HCT116 (cell line): ENCODE measurements at regions not wholly inside any gene's neighbourhood (a gene's known extent, or its start where the extent isn't known, plus 50 kb on each side); places are given as distances from the start of the nearest gene placed in this dataset.

Experiments used
- ATAC-seq: fragments of 200-7000 bp; cut with Tn5 transposase; 2 replicates; pipeline ENCODE4 v1.9.1; 2020; ENCODE audit warnings: mild to moderate bottlenecking, moderate library complexity
- BruUV-seq: library from RNA; stranded (reverse); fragments of 400-500 nt; replicated peaks from 2 replicates; lab custom pipeline; 2021; lab: Mats Ljungman, UMichigan
- CTCF ChIA-PET: fragments of 300-600 bp; sonication (Branson Sonifier 250); formaldehyde crosslinking; loops from one replicate; lab custom pipeline; 2021; ENCODE audit warnings: antibody characterized with exemption; lab: Charles Lee
- POLR2A ChIA-PET: fragments of 300-600, 350-600 bp; sonication (Branson Sonifier 250); formaldehyde crosslinking; loops from one replicate; lab custom pipeline; 2021; ENCODE audit warnings: antibody characterized with exemption; lab: Charles Lee
- RAD21 ChIA-PET, 2 experiments: fragments of 300-600 bp; sonication (Branson Sonifier 250); formaldehyde crosslinking; loops; one replicate each; lab custom pipeline; 2023; ENCODE audit warnings: low total read pairs in 2 of 2; ENCODE audit not compliant: uncharacterized antibody in 2 of 2, unreplicated experiment in 2 of 2, low non-redundant PET in 1 of 2; lab: Charles Lee
- DNase-seq: peaks from one replicate; pipeline ENCODE4 v3.0.0-alpha.2; 2010; ENCODE audit warnings: low read depth, low spot score
- H2AFZ ChIP-seq: fragments of 200-600 bp; shearing (Covaris generic), sonication (generic); 2 replicates; pipeline ENCODE4 v1.6.1; 2017; ENCODE audit warnings: low read depth, mixed run types, mixed read lengths, antibody characterized with exemption, low read length; ENCODE audit not compliant: poor library complexity, severe bottlenecking
- H3K27ac ChIP-seq: 2 replicates; pipeline ENCODE4 v1.5.1; 2012; ENCODE audit warnings: low read depth, low read length
- H3K27me3 ChIP-seq: fragments of 200-600 bp; sonication (generic); 2 replicates; pipeline ENCODE4 v1.6.1; 2016; ENCODE audit warnings: mixed run types, low read length, mixed read lengths; ENCODE audit not compliant: insufficient read depth
- H3K36me3 ChIP-seq, 2 experiments: fragments of 200-500 bp in 1 of 2; fragments of 200-600 bp in 1 of 2; sonication (Bioruptor generic) in 1 of 2; sonication (generic) in 1 of 2; 2 replicates each; pipeline versions ENCODE4 v1.5.1 to v1.6.1; 2014 to 2016; ENCODE audit warnings: low read length in 2 of 2, inconsistent platforms in 1 of 2, mixed read lengths in 1 of 2, mixed run types in 1 of 2; ENCODE audit not compliant: insufficient read depth in 2 of 2, control insufficient read depth in 1 of 2
- H3K4me1 ChIP-seq, 2 experiments: fragments of 200-600 bp in 1 of 2; sonication (generic) in 1 of 2; 2 replicates each; pipeline versions ENCODE4 v1.5.1 to v1.6.1; 2012 to 2017; ENCODE audit warnings: low read length in 2 of 2, inconsistent platforms in 1 of 2, mild to moderate bottlenecking in 1 of 2, mixed read lengths in 1 of 2, mixed run types in 1 of 2, moderate library complexity in 1 of 2; ENCODE audit not compliant: insufficient read depth in 2 of 2, control insufficient read depth in 1 of 2
- H3K4me2 ChIP-seq: fragments of 200-600 bp; sonication (generic); 2 replicates; pipeline ENCODE4 v1.6.1; 2017; ENCODE audit warnings: mixed run types, low read length, mixed read lengths
- H3K4me3 ChIP-seq, 2 experiments: fragments of 200-600 bp in 1 of 2; sonication (generic) in 1 of 2; replicated peaks in 1 of 2; 2 replicates each; pipeline ENCODE4 v1.5.1; 2011 to 2016; ENCODE audit warnings: low read length in 2 of 2, control low read depth in 1 of 2, low read depth in 1 of 2, mild to moderate bottlenecking in 1 of 2, mixed read lengths in 1 of 2, mixed run types in 1 of 2
- H3K79me2 ChIP-seq: fragments of 200-600 bp; sonication (generic); 2 replicates; pipeline ENCODE4 v1.6.1; 2017; ENCODE audit warnings: mild to moderate bottlenecking, mixed run types, low read length, moderate library complexity, mixed read lengths; ENCODE audit not compliant: insufficient read depth
- H3K9ac ChIP-seq: fragments of 200-600 bp; sonication (generic); 2 replicates; pipeline ENCODE4 v1.6.1; 2016; ENCODE audit warnings: low read length, mixed read lengths
- H3K9me2 ChIP-seq: fragments of 200-600 bp; sonication (generic), shearing (Covaris generic); 2 replicates; pipeline ENCODE4 v1.6.1; 2017; ENCODE audit warnings: mixed run types, mild to moderate bottlenecking, moderate library complexity; ENCODE audit not compliant: insufficient read depth
- H3K9me3 ChIP-seq, 2 experiments: fragments of 200-500 bp in 1 of 2; fragments of 200-600 bp in 1 of 2; sonication (Bioruptor generic) in 1 of 2; sonication (generic) in 1 of 2; 2 replicates each; pipeline ENCODE4 v1.6.1; 2014 to 2017; ENCODE audit warnings: low read length in 2 of 2, mixed read lengths in 2 of 2, inconsistent platforms in 1 of 2, low read depth in 1 of 2, mild to moderate bottlenecking in 1 of 2, mixed run types in 1 of 2, moderate library complexity in 1 of 2; ENCODE audit not compliant: control insufficient read depth in 1 of 2, insufficient read depth in 1 of 2
- H4K20me1 ChIP-seq: fragments of 200-600 bp; sonication (generic), shearing (Covaris generic); 2 replicates; pipeline ENCODE4 v1.6.1; 2017; ENCODE audit warnings: mixed run types, mild to moderate bottlenecking, moderate library complexity; ENCODE audit not compliant: insufficient read depth
- ATF3 ChIP-seq: IDR thresholded peaks from 2 replicates; pipeline ENCODE4 v1.6.1; 2012
- CBX3 ChIP-seq: IDR thresholded peaks from 2 replicates; pipeline ENCODE4 v1.6.1; 2012; ENCODE audit warnings: low read depth
- CEBPB ChIP-seq: IDR thresholded peaks from 2 replicates; pipeline ENCODE4 v1.6.1; 2012; ENCODE audit warnings: low read depth
- EGR1 ChIP-seq: IDR thresholded peaks from 2 replicates; pipeline ENCODE4 v1.6.1; 2012; ENCODE audit warnings: low read depth
- ELF1 ChIP-seq: IDR thresholded peaks from 2 replicates; pipeline ENCODE4 v1.6.1; 2012; ENCODE audit warnings: low read depth, borderline replicate concordance
- EZH2 ChIP-seq: fragments of 200-600 bp; sonication (generic); IDR thresholded peaks from 2 replicates; pipeline ENCODE4 v1.6.1; 2017; ENCODE audit warnings: antibody characterized with exemption, mixed run types
- EZH2phosphoT487 ChIP-seq: fragments of 200-600 bp; IDR thresholded peaks from 2 replicates; pipeline ENCODE4 v1.6.1; 2018; ENCODE audit warnings: antibody characterized with exemption, borderline replicate concordance
- JUND ChIP-seq: IDR thresholded peaks from 2 replicates; pipeline ENCODE4 v1.6.1; 2012
- MAX ChIP-seq: IDR thresholded peaks from 2 replicates; pipeline ENCODE4 v1.6.1; 2012
- POLR2A ChIP-seq: IDR thresholded peaks from 2 replicates; pipeline ENCODE4 v1.7.0; 2011; ENCODE audit warnings: borderline replicate concordance; ENCODE audit not compliant: insufficient read depth, insufficient read length; ENCODE audit errors: extremely low read depth
- POLR2AphosphoS5 ChIP-seq: IDR thresholded peaks from 2 replicates; pipeline ENCODE4 v1.6.1; 2011; ENCODE audit warnings: mild to moderate bottlenecking, low read depth, low read length, moderate library complexity
- SIN3A ChIP-seq: IDR thresholded peaks from 2 replicates; pipeline ENCODE4 v1.6.1; 2012; ENCODE audit warnings: low read depth
- SP1 ChIP-seq: IDR thresholded peaks from 2 replicates; pipeline ENCODE4 v1.6.1; 2012; ENCODE audit warnings: low read depth
- SRF ChIP-seq: IDR thresholded peaks from 2 replicates; pipeline ENCODE4 v1.6.1; 2012; ENCODE audit warnings: low read depth
- YY1 ChIP-seq: IDR thresholded peaks from 2 replicates; pipeline ENCODE4 v1.6.1; 2011; ENCODE audit warnings: low read length, low read depth, moderate library complexity, mild to moderate bottlenecking; ENCODE audit not compliant: insufficient replicate concordance; ENCODE audit errors: extremely low read depth
- ZBTB33 ChIP-seq: IDR thresholded peaks from 2 replicates; pipeline ENCODE4 v1.6.1; 2011; ENCODE audit warnings: mild to moderate bottlenecking, low read length, moderate library complexity; ENCODE audit not compliant: insufficient replicate concordance; ENCODE audit errors: extremely low read depth
- ZFX ChIP-seq: fragments of 450-650 bp; IDR thresholded peaks from 2 replicates; pipeline ENCODE4 v1.6.1; 2017
- ZNF274 ChIP-seq: fragments of 200-500 bp; sonication (Bioruptor generic); IDR thresholded peaks from 2 replicates; pipeline ENCODE4 v1.6.1; 2014; ENCODE audit warnings: mild to moderate bottlenecking, low read depth, low read length, inconsistent platforms
- intact Hi-C: fragments of 100-400 bp; cut with micrococcal nuclease; formaldehyde crosslinking; loops from 2 replicates; pipeline ENCODE4 v1.10.0; 2022

- Histone ChIP-seq H3K9ac (no peak overlapping the region), H3K27ac (no peak overlapping the region), H3K27me3 (no peaks in the 10 kb centered on the region), H3K9me2 (no peaks in the 10 kb centered on the region), H3K79me2 (no peaks in the 10 kb centered on the region), H4K20me1 (no peaks in the 10 kb centered on the region), H3K4me2 (no peak overlapping the region), H3K36me3 (no peaks in the 10 kb centered on the region), H3K9me3 (no peaks in the 10 kb centered on the region), H3K4me1 (no peaks in the 10 kb centered on the region), H2AFZ (no peak overlapping the region), H3K4me3 (no peak overlapping the region)
- ChIA-PET CTCF (no interaction called here), POLR2A (no interaction called here), RAD21 (no interaction called here)
- intact Hi-C loops, result no loop called here
- ATAC-seq (no peak), DNase-seq (no peak)
- no peak for TF ChIP-seq JUND
- no peak for TF ChIP-seq CBX3
- TF ChIP-seq CEBPB, result no peak
- TF ChIP-seq EGR1, result no peak
- no peak for TF ChIP-seq EZH2phosphoT487
- no peak for TF ChIP-seq SP1
- TF ChIP-seq EZH2, result no peak
- no peak for TF ChIP-seq ZNF274
- no peak for TF ChIP-seq POLR2A
- no peak for TF ChIP-seq YY1
- no TSS peak for BruUV-seq
Observed at GRCh38 chr12:47312808-47313426, 233.2 kb upstream of the AMIGO2 start.

GRCh38 chr12:47312147-47312546 is 232.4 kb upstream of the AMIGO2 start:
- no peak for ATAC-seq

More at GRCh38 chr12:47312147-47312546, 232.4 kb upstream of the AMIGO2 start:
- DNase-seq, result no peak
- no peak for TF ChIP-seq SP1
- TF ChIP-seq CEBPB, result no peak
- no peak for TF ChIP-seq SIN3A
- TF ChIP-seq ATF3, result no peak
- no peak for TF ChIP-seq ZBTB33
- TF ChIP-seq ZFX, result no peak
- TF ChIP-seq JUND, result no peak
- TF ChIP-seq POLR2A, result no peak
- no peak for TF ChIP-seq ELF1
- TF ChIP-seq MAX, result no peak
- TF ChIP-seq ZNF274, result no peak
- TF ChIP-seq YY1, result no peak
- no peak for TF ChIP-seq EZH2
- TF ChIP-seq POLR2AphosphoS5, result no peak
- TF ChIP-seq SRF, result no peak
- BruUV-seq, result no TSS peak
- Histone ChIP-seq H4K20me1 (no peaks in the 10 kb centered on the region), H3K79me2 (no peaks in the 10 kb centered on the region), H2AFZ (no peak overlapping the region), H3K4me1 (peaks cover 0 to 3% of the 10 kb centered on the region in 2 experiments; a peak in 1 of 4 replicates), H3K9ac (no peak overlapping the region), H3K9me2 (no peaks in the 10 kb centered on the region), H3K4me3 (no peak overlapping the region), H3K27ac (no peak overlapping the region), H3K4me2 (no peak overlapping the region), H3K9me3 (no peaks in the 10 kb centered on the region), H3K27me3 (no peaks in the 10 kb centered on the region), H3K36me3 (no peaks in the 10 kb centered on the region)
- ChIA-PET POLR2A (no interaction called here), RAD21 (no interaction called here), CTCF (no interaction called here)
- intact Hi-C loops, result no loop called here
